Cardiac fibroblast (primary cell): ENCODE measurements at regions not wholly inside any gene's neighbourhood (a gene's known extent, or its start where the extent isn't known, plus 50 kb on each side); places are given as distances from the start of the nearest gene placed in this dataset.

Experiments
- DNase-seq, 2 donors: peaks; one replicate each; pipeline versions ENCODE4 v3.0.0 to v3.0.0-alpha.2; 2010; ENCODE audit warnings: low read depth in 2 of 2
- H3K4me3 ChIP-seq, 2 donors: replicated peaks in 1 of 2; 1 replicate in 1 of 2; 2 replicates in 1 of 2; pipeline ENCODE4 v1.5.1; 2011; ENCODE audit warnings: low read depth in 2 of 2, low read length in 2 of 2, mild to moderate bottlenecking in 2 of 2, moderate library complexity in 1 of 2
- CTCF ChIP-seq: IDR thresholded peaks from one replicate; pipeline ENCODE4 v1.5.1; 2011; ENCODE audit warnings: low read depth, mild to moderate bottlenecking, low read length, inconsistent platforms

- H3K4me3 ChIP-seq: no peak overlapping the region
- peak; percentile 14 for TF ChIP-seq CTCF
- DNase-seq: peak in 1 of 2 donors; percentile 10
These were observed 576.7 kb upstream of the ADAMTS16 start for GRCh38 chr5:4563400-4563799.

- no peak overlapping the region for H3K4me3 ChIP-seq
- TF ChIP-seq CTCF: no peak
- DNase-seq: no peak
These were observed 569.8 kb upstream of the ADAMTS16 start for GRCh38 chr5:4570047-4570995.

- no peak for TF ChIP-seq CTCF
- no peak for DNase-seq
- H3K4me3 ChIP-seq: no peak overlapping the region
These were observed 568.7 kb upstream of the ADAMTS16 start for GRCh38 chr5:4571248-4571948.

- TF ChIP-seq CTCF: no peak
These were observed 567.6 kb upstream of the ADAMTS16 start for GRCh38 chr5:4572311-4573100.

GRCh38 chr5:4575608-4576007 lies 564.5 kb upstream of the ADAMTS16 start:
- DNase-seq: no peak
- TF ChIP-seq CTCF: no peak

More at GRCh38 chr5:4572311-4573100, 567.6 kb upstream of the ADAMTS16 start:
- H3K4me3 ChIP-seq: no peak overlapping the region
- DNase-seq: no peak

GRCh38 chr5:4576161-4576748 lies 563.9 kb upstream of the ADAMTS16 start:
- no peak for TF ChIP-seq CTCF
- no peak overlapping the region for H3K4me3 ChIP-seq
- no peak for DNase-seq

More at GRCh38 chr5:4575608-4576007, 564.5 kb upstream of the ADAMTS16 start:
- no peak overlapping the region for H3K4me3 ChIP-seq
